ENCODE measurements at regions not wholly inside any gene's neighbourhood (a gene's known extent, or its start where the extent isn't known, plus 50 kb on each side); places are given as distances from the start of the nearest gene placed in this dataset.

DNA sequence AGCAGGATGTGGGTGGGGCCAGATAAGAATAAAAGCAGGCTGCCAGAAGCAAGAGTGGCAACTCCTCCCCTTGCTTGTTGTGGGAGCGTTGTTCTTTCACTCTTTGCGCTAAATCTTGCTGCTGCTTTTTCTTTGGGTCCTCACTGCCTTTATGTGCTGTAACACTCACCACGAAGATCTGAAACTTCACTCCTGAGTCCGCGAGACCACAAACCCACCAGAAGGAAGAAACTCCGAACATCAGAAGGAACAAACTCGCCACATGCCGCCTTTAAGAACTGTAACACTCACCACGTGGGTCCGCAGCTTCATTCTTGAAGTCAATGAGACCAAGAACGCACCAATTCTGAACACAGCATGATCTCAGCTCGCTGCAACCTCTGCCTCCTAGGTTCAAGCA, 72.9 kb downstream of the IL12A start:
- Mint-ChIP-seq H3K4me3 (ENCODE audit: unreplicated experiment) (no peak overlapping the region), H3K4me1 (ENCODE audit: unreplicated experiment) (no peaks in the 10 kb centered on the region), H3K36me3 (ENCODE audit: low read depth, unreplicated experiment) (no peaks in the 10 kb centered on the region), H3K9me3 (ENCODE audit: unreplicated experiment) (no peaks in the 10 kb centered on the region), H3K27me3 (ENCODE audit: unreplicated experiment) (no peaks in the 10 kb centered on the region), H3K27ac (ENCODE audit: unreplicated experiment) (no peak overlapping the region)
- no peak for DNase-seq (ENCODE audit: low spot score)
- TF ChIP-seq, protein P1, sequence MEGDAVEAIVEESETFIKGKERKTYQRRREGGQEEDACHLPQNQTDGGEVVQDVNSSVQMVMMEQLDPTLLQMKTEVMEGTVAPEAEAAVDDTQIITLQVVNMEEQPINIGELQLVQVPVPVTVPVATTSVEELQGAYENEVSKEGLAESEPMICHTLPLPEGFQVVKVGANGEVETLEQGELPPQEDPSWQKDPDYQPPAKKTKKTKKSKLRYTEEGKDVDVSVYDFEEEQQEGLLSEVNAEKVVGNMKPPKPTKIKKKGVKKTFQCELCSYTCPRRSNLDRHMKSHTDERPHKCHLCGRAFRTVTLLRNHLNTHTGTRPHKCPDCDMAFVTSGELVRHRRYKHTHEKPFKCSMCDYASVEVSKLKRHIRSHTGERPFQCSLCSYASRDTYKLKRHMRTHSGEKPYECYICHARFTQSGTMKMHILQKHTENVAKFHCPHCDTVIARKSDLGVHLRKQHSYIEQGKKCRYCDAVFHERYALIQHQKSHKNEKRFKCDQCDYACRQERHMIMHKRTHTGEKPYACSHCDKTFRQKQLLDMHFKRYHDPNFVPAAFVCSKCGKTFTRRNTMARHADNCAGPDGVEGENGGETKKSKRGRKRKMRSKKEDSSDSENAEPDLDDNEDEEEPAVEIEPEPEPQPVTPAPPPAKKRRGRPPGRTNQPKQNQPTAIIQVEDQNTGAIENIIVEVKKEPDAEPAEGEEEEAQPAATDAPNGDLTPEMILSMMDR (IDR thresholded peaks at IDR 0.05; ENCODE audit: unreplicated experiment), result no peak

DNA sequence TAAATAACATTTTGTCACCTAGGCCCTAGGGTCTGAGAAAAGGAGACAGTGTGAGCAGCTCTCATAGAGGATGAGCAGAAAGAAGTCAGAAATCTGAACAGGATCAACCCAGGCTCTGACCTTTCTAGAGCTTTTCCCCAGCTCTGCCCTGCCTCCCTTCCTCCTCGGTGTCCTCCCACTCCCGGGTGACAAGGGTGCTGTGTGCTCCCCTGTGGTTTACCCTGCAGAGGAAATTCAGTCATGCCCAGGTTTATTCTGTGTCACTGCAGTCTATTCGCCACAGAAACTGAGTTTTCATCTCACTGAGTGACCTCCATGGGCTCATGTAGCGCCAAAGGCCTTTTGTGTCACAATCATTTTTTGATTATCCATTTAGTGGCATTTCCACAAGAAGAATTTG, 76.6 kb downstream of the IL12A start:
- TF ChIP-seq, protein P1 (IDR thresholded peaks at IDR 0.05; ENCODE audit: unreplicated experiment), result no peak
- no peak overlapping the region for H3K27ac Mint-ChIP-seq (ENCODE audit: unreplicated experiment)
- no peaks in the 10 kb centered on the region for H3K4me1 Mint-ChIP-seq (ENCODE audit: unreplicated experiment)
- no peaks in the 10 kb centered on the region for H3K27me3 Mint-ChIP-seq (ENCODE audit: unreplicated experiment)
- no peaks in the 10 kb centered on the region for H3K36me3 Mint-ChIP-seq (ENCODE audit: low read depth, unreplicated experiment)
- H3K4me3 Mint-ChIP-seq (ENCODE audit: unreplicated experiment), result no peak overlapping the region
- no peak for DNase-seq (ENCODE audit: low spot score)
- no peaks in the 10 kb centered on the region for H3K9me3 Mint-ChIP-seq (ENCODE audit: unreplicated experiment)

DNA sequence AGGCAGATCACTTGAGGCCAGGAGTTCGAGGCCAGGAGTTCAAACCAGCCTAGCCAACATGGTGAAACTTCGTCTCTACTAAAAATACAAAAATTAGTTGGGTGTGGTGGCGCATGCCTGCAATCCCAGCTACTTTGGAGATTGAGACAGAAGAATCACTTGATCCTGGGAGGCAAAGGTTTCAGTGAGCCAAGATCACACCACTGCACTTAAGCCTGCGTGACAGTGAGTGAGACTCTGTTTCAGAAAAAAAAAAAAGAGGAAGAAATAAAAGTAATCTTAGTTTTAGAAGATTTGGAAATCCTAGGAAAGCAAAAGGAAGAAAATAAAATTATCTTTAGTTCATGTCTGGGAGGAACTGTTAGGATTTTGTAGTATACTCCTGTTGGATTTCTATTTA, 77.2 kb downstream of the IL12A start:
- Mint-ChIP-seq H3K36me3 (ENCODE audit: low read depth, unreplicated experiment) (no peaks in the 10 kb centered on the region), H3K9me3 (ENCODE audit: unreplicated experiment) (no peaks in the 10 kb centered on the region), H3K27ac (ENCODE audit: unreplicated experiment) (no peak overlapping the region), H3K4me3 (ENCODE audit: unreplicated experiment) (no peak overlapping the region), H3K27me3 (ENCODE audit: unreplicated experiment) (no peaks in the 10 kb centered on the region), H3K4me1 (ENCODE audit: unreplicated experiment) (no peaks in the 10 kb centered on the region)
- TF ChIP-seq, protein P1 (IDR thresholded peaks at IDR 0.05; ENCODE audit: unreplicated experiment), result no peak
- DNase-seq (ENCODE audit: low spot score), result no peak

DNA sequence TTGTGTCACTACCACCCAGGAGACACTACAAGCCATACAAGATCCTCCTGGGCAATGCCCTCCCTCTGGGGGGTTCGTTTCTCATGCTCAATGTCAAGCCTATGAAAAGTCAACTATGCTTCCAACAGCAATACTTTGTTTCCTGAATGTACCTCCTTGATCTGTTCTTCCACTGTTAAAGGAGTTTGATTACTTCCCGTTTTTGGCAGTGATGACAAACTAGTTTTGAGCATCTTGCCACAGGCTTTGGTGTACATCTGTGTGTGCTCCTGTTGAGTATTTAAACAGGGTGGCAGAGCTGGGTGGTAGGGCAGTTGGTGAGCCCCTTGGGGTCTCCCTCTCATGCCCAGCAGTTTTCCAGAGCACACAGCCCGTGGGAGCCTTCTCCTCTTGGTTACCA, 81.4 kb downstream of the IL12A start:
- Mint-ChIP-seq H3K27ac (ENCODE audit: unreplicated experiment) (no peak overlapping the region), H3K36me3 (ENCODE audit: low read depth, unreplicated experiment) (no peaks in the 10 kb centered on the region), H3K4me1 (ENCODE audit: unreplicated experiment) (no peaks in the 10 kb centered on the region), H3K9me3 (ENCODE audit: unreplicated experiment) (no peaks in the 10 kb centered on the region), H3K4me3 (ENCODE audit: unreplicated experiment) (no peak overlapping the region), H3K27me3 (ENCODE audit: unreplicated experiment) (no peaks in the 10 kb centered on the region)
- TF ChIP-seq, protein P1 (IDR thresholded peaks at IDR 0.05; ENCODE audit: unreplicated experiment), result no peak
- no peak for DNase-seq (ENCODE audit: low spot score)

DNA sequence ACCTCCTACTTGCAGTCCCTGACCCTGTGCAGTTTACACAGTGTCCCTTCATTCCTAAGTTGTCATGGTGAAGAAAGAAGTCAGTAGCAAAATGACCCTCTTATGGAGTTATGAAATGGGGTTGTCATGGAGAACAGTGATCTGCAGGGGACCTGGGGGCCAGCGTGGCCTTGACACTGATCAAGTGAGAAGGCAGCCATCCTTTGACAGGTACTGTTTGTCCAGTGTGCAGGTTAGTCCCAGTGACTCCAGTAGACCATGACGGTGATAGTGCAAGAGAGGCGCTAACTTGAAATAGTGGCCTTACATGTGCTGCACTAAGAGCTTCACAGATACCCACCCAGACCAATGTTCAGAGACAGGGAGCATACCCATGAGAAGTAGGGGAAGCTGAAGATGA, 87.9 kb downstream of the IL12A start:
- Mint-ChIP-seq H3K9me3 (ENCODE audit: unreplicated experiment) (no peaks in the 10 kb centered on the region), H3K27me3 (ENCODE audit: unreplicated experiment) (no peaks in the 10 kb centered on the region), H3K27ac (ENCODE audit: unreplicated experiment) (no peak overlapping the region), H3K4me3 (ENCODE audit: unreplicated experiment) (no peak overlapping the region), H3K4me1 (ENCODE audit: unreplicated experiment) (no peaks in the 10 kb centered on the region), H3K36me3 (ENCODE audit: low read depth, unreplicated experiment) (no peaks in the 10 kb centered on the region)
- no peak for DNase-seq (ENCODE audit: low spot score)
- TF ChIP-seq, protein P1 (IDR thresholded peaks at IDR 0.05; ENCODE audit: unreplicated experiment), result no peak
